Brain pericyte (primary cell): ENCODE measurements at regions not wholly inside any gene's neighbourhood (a gene's known extent, or its start where the extent isn't known, plus 50 kb on each side); places are given as distances from the start of the nearest gene placed in this dataset.
"Not testable (repeated sequence)": the region's sequence is repeated elsewhere in the genome, so short reads cannot be mapped to it uniquely, and the experiment has no call there.

Experiments used
- DNase-seq: peaks from one replicate; pipeline ENCODE4 v3.0.0-alpha.2; 2012; ENCODE audit warnings: low read depth, low spot score

- no peak for DNase-seq
Measured at GRCh38 chr9:713091-713490, 128.4 kb upstream of the DMRT1 start.

GRCh38 chr9:714675-715074 lies 126.8 kb upstream of the DMRT1 start:
- no peak for DNase-seq

GRCh38 chr9:715300-715699 lies 126.2 kb upstream of the DMRT1 start:
- no peak for DNase-seq

- DNase-seq: no peak
Measured at GRCh38 chr9:715743-716400, 125.6 kb upstream of the DMRT1 start.

GRCh38 chr9:717722-718121 lies 123.8 kb upstream of the DMRT1 start:
- DNase-seq: no peak

- DNase-seq: no peak
Measured at GRCh38 chr9:720239-720881, 121.1 kb upstream of the DMRT1 start.

GRCh38 chr9:722388-722980 lies 119.0 kb upstream of the DMRT1 start:
- no peak for DNase-seq

- DNase-seq: not testable (repeated sequence)
Measured at GRCh38 chr9:724461-724860, 117.0 kb upstream of the DMRT1 start.

- DNase-seq: no peak
Measured at GRCh38 chr9:726005-726404, 115.5 kb upstream of the DMRT1 start.

GRCh38 chr9:727767-728166 lies 113.7 kb upstream of the DMRT1 start:
- no peak for DNase-seq

- no peak for DNase-seq
Measured at GRCh38 chr9:728535-728934, 113.0 kb upstream of the DMRT1 start.

GRCh38 chr9:731474-731873 lies 110.0 kb upstream of the DMRT1 start:
- no peak for DNase-seq

GRCh38 chr9:734831-735511 lies 106.5 kb upstream of the DMRT1 start:
- peak; percentile 59 for DNase-seq

- no peak for DNase-seq
Measured at GRCh38 chr9:737400-738120, 103.9 kb upstream of the DMRT1 start.

- DNase-seq: no peak
Measured at GRCh38 chr9:738209-738915, 103.1 kb upstream of the DMRT1 start.

GRCh38 chr9:739362-739761 lies 102.1 kb upstream of the DMRT1 start:
- no peak for DNase-seq

- DNase-seq: no peak
Measured at GRCh38 chr9:740221-740620, 101.3 kb upstream of the DMRT1 start.

GRCh38 chr9:742104-742503 lies 99.4 kb upstream of the DMRT1 start:
- DNase-seq: no peak

- peak; percentile 57 for DNase-seq
Measured at GRCh38 chr9:742914-743589, 98.4 kb upstream of the DMRT1 start.

- no peak for DNase-seq
Measured at GRCh38 chr9:744046-744712, 97.3 kb upstream of the DMRT1 start.
